Thyroid gland (tissue), 4 donors: ENCODE measurements at regions not wholly inside any gene's neighbourhood (a gene's known extent, or its start where the extent isn't known, plus 50 kb on each side); places are given as distances from the start of the nearest gene placed in this dataset.
A peak's percentile ranks its signal among the peaks of the same experiment; 100 is the strongest.

Source experiments
- DNase-seq, 2 donors: peaks; one replicate each; pipeline ENCODE4 v3.0.0-alpha.2; 2019
- H3K27ac ChIP-seq, 3 donors: fragments of 200-600 bp; sonication (generic); 1 replicate in 2 of 3; 2 replicates in 1 of 3; pipeline ENCODE4 v1.5.1; 2016 to 2019; ENCODE audit warnings: mild to moderate bottlenecking in 1 of 3, moderate library complexity in 1 of 3
- H3K27me3 ChIP-seq: fragments of 200-600 bp; sonication (generic); one replicate; pipeline ENCODE4 v1.5.1; 2019
- H3K36me3 ChIP-seq, 2 donors: fragments of 200-600 bp; sonication (generic); one replicate each; pipeline ENCODE4 v1.5.1; 2016 to 2019
- H3K4me1 ChIP-seq, 2 donors: fragments of 200-600 bp; sonication (generic); one replicate each; pipeline ENCODE4 v1.5.1; 2017 to 2019
- H3K4me3 ChIP-seq, 3 donors: fragments of 200-600 bp; sonication (generic); replicated peaks in 1 of 3; 1 replicate in 2 of 3; 2 replicates in 1 of 3; pipeline ENCODE4 v1.5.1; 2016; ENCODE audit warnings: mild to moderate bottlenecking in 1 of 3
- H3K9me3 ChIP-seq: fragments of 200-600 bp; sonication (generic); one replicate; pipeline ENCODE4 v1.5.1; 2017
- CTCF ChIP-seq, 6 experiments: fragments of 200-600 bp in 3 of 6; fragments of 450-650 bp in 3 of 6; sonication (generic) in 3 of 6; IDR thresholded peaks; one replicate each; pipeline ENCODE4 v1.5.1; 2016 to 2019; ENCODE audit warnings: antibody characterized with exemption in 6 of 6, mild to moderate bottlenecking in 2 of 6, inconsistent platforms in 1 of 6, moderate library complexity in 1 of 6
- POLR2A ChIP-seq, 2 donors: fragments of 450-650 bp; IDR thresholded peaks; one replicate each; pipeline ENCODE4 v1.6.1; 2017; ENCODE audit warnings: antibody characterized with exemption in 2 of 2, mild to moderate bottlenecking in 2 of 2, moderate library complexity in 1 of 2
- WGBS, 2 donors: methylation state at CpG; one replicate each; pipeline ENCODE4 v1.1.5; 2017; 5-methylcytosine and 5-hydroxymethylcytosine counted together
- intact Hi-C: fragments of 100-400 bp; cut with DNase I; formaldehyde crosslinking; loops from one replicate; pipeline ENCODE4 v1.15.1; 2023

DNA sequence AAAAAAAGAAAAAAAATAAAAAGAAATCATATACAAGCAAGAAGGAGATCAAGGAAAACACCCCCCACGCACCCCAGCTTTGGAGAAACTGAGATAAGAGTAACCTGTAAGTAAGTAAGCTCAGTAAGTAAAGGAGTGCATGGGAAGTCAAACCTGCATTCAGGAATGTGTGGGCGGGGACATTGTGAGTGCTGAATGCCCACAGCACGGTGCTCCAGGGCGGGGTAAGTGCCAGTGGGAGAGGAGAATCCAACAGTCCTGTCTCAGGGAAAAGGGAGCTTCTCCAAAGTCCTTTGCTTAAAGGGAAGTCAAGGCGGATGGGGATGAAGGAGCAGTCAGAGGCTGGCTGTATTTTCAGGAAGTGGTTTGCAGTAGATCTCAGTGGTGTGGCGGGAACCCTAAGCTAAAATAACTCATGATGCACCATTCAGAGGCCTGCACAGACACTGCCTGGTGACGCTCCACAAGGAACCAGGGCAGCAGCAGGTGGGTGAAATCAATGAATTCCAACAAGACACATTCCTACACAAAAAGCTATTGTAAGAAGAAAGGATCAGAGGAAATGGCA, 368.0 kb downstream of the QKI start:
- intact Hi-C loops = no loop called here
- no peak overlapping the region for H3K27ac ChIP-seq
- WGBS, 2 donors = 81 to 82% methylated on average over 7 of the region's 7 CpGs

GRCh38 chr6:163780994-163781393, 366.5 kb downstream of the QKI start:
- no peaks in the 10 kb centered on the region for H3K4me1 ChIP-seq
- WGBS, 2 donors = 34 to 41% methylated on average over 5 of the region's 5 CpGs
- TF ChIP-seq POLR2A (IDR thresholded peaks at IDR 0.05) (no peak), CTCF (IDR thresholded peaks at IDR 0.05) (no peak)
- peak; percentile 9 to 42 for DNase-seq
- intact Hi-C loops = no loop called here
- H3K36me3 ChIP-seq = no peaks in the 10 kb centered on the region
- H3K27me3 ChIP-seq = no peaks in the 10 kb centered on the region
- H3K9me3 ChIP-seq = no peaks in the 10 kb centered on the region
- no peak overlapping the region for H3K4me3 ChIP-seq
- H3K27ac ChIP-seq = no peak overlapping the region

More for the DNA sequence above, 368.0 kb downstream of the QKI start:
- no peak for DNase-seq
- H3K27me3 ChIP-seq = no peaks in the 10 kb centered on the region
- TF ChIP-seq POLR2A (IDR thresholded peaks at IDR 0.05) = no peak
- no peak for TF ChIP-seq CTCF (IDR thresholded peaks at IDR 0.05)
- H3K4me1 ChIP-seq = no peaks in the 10 kb centered on the region
- no peaks in the 10 kb centered on the region for H3K36me3 ChIP-seq
- no peak overlapping the region for H3K4me3 ChIP-seq
- no peaks in the 10 kb centered on the region for H3K9me3 ChIP-seq

DNA sequence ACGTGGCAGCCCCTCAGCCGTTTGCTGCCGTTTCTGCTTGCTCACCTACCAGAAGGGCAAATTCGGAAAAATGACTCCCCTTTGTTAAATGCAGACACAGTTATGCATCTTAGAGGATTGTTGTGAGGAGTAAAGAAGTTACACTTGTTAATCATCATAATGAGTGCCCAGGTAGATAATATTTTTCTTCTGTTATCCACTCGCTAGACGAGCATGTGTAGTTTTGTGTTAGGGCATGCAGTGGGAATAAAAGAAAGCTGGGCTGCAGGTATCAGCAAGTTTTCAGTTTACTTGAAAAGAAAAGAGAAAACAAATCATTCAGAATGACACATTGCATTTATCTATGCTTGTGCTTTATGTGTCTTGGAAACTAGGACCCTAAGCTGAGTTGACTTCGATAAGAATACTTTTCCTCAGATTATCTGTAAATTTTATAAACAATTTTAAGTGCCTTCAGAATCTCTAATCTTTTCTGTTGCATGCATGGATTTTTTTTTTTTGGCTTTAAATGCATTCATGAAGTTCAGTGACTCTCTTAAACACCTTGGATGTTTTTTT, 365.3 kb downstream of the QKI start:
- H3K4me1 ChIP-seq = no peaks in the 10 kb centered on the region
- intact Hi-C loops = no loop called here
- DNase-seq = no peak
- H3K36me3 ChIP-seq = no peaks in the 10 kb centered on the region
- no peaks in the 10 kb centered on the region for H3K9me3 ChIP-seq
- WGBS, 2 donors = 94 to 95% methylated on average over 7 of the region's 7 CpGs
- no peak for TF ChIP-seq POLR2A (IDR thresholded peaks at IDR 0.05)
- no peak for TF ChIP-seq CTCF (IDR thresholded peaks at IDR 0.05)
- H3K27me3 ChIP-seq = no peaks in the 10 kb centered on the region
- H3K4me3 ChIP-seq = no peak overlapping the region
- no peak overlapping the region for H3K27ac ChIP-seq

GRCh38 chr6:163777716-163778115, 363.2 kb downstream of the QKI start:
- intact Hi-C loops = no loop called here
- no peaks in the 10 kb centered on the region for H3K4me1 ChIP-seq
- no peak overlapping the region for H3K4me3 ChIP-seq
- TF ChIP-seq CTCF (IDR thresholded peaks at IDR 0.05) (no peak), POLR2A (IDR thresholded peaks at IDR 0.05) (no peak)
- H3K27me3 ChIP-seq = no peaks in the 10 kb centered on the region
- WGBS, 2 donors = 78 to 84% methylated on average over 1 of the region's 1 CpG
- no peaks in the 10 kb centered on the region for H3K9me3 ChIP-seq
- H3K36me3 ChIP-seq = no peaks in the 10 kb centered on the region
- DNase-seq = no peak
- H3K27ac ChIP-seq = no peak overlapping the region

- WGBS, 2 donors = 88 to 92% methylated on average over 10 of the region's 10 CpGs
- Histone ChIP-seq H3K36me3 (no peaks in the 10 kb centered on the region), H3K27ac (no peak overlapping the region), H3K4me1 (no peaks in the 10 kb centered on the region), H3K4me3 (no peak overlapping the region), H3K27me3 (no peaks in the 10 kb centered on the region), H3K9me3 (no peaks in the 10 kb centered on the region)
- intact Hi-C loops = no loop called here
- TF ChIP-seq POLR2A (IDR thresholded peaks at IDR 0.05) = no peak
- TF ChIP-seq CTCF (IDR thresholded peaks at IDR 0.05) = no peak
- DNase-seq = no peak
Measured at GRCh38 chr6:163776906-163777686, 362.6 kb downstream of the QKI start.
